ENCODE measurements at regions not wholly inside any gene's neighbourhood (a gene's known extent, or its start where the extent isn't known, plus 50 kb on each side); places are given as distances from the start of the nearest gene placed in this dataset.

- no peak overlapping the region for H3K4me3 ChIP-seq (ENCODE audit: low read depth, low read length)
- no peak for DNase-seq (ENCODE audit: low read depth)
Measured at GRCh38 chr10:62540389-62540788, 166.2 kb downstream of the ZNF365 start.

- no peak overlapping the region for H3K4me3 ChIP-seq (ENCODE audit: low read depth, low read length)
Measured at GRCh38 chr10:62541811-62542210, 167.6 kb downstream of the ZNF365 start.

DNA sequence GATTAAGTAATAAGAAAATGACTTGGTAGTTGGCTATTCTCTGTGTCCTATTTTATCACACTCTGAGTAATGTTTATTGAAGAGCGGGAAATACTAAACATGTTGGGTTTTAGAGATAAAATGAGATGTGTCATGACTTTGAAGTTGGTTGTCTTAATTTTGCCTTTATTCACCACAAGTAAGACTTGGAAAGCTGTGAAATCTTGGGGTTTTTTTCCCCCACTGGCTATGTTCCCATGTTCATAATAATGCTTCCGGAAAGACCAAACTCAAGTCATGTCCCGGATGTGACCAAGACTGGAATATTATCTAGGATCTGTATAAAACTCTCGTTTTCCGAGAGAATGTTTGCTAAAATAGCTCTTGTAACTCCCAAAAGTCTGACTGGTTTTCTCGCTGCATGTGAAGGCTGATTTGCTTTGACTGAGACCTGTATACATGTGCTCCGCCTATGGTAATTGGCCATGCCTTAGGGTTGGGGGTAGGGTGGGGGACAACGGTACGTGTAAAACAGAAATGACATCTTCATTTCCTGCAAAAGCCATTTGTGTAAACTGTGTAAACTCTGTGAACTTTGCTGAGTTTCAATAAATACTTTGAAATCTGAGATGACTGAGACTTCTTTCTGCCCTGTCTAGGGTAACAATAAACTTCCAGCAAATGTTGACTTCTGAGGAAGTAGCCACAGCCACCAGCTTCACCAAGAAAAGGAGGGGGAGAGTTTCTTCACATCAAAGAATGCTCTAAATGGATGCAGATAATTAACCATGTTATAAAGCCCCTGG lies 169.6 kb downstream of the ZNF365 start:
- H3K4me3 ChIP-seq (ENCODE audit: low read depth, low read length) = no peak overlapping the region
- DNase-seq (ENCODE audit: low read depth) = no peak

More at GRCh38 chr10:62541811-62542210, 167.6 kb downstream of the ZNF365 start:
- DNase-seq (ENCODE audit: low read depth) = no peak

DNA sequence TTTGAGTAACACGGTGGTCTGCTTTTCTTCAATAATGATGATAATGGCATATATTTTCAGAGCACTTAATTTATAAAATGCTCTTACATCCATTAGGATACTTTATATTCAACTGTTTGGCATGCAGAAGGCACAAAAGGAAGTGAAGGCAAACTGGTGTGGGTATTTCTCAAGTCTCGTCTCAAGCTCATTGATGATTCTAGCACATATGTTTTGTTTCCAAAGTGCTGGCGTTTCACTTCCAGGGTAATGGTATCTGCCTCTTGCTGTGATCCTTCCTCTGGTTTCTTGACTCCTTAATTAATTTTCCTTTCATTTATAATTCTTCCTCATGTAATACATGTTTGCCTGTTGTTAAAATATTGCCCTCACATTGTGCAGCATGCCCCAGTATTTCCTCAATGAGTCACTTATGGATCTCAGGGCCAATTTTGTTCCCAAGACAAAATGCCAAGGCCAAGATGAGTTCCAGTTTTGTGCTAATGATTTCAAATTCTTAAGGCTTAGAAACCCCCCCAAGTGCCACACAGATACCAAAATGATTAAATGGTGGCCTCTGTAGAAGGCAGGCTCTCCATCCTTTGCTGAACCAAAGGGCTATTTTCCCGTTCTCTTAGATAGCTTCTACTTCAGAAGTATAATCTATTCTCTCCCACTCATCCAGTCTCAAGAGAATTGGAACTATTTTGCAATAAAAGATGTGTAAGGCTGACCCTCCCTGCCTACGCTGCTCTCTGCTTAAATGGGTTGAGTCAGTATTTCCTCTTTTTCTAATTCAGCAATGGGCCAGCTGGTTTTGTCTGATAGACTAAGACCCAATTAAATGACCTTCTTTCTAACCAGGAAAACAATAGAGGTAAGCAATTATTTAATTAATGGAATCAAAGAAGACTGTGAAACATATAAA lies 171.2 kb downstream of the ZNF365 start:
- H3K4me3 ChIP-seq (ENCODE audit: low read depth, low read length) = no peak overlapping the region
- peak; percentile 77 for DNase-seq (ENCODE audit: low read depth)

DNA sequence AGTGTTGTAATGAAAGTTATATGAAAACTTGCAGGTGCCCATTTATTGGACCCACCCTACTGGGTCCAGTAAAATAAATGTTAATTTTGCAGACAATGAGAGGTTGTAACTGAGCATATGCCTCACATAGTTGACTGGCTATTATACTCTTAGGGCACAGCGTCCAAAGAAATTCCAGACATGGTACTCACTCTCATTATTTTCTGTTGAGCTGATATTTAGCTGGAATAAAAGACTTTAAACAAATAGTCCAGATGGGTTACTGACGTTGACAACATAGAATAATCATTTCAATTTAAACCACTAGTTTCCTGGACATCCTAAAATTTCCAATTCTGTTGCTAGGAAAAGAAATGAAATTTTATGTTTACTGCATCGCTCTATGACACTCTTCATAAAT lies 174.5 kb downstream of the ZNF365 start:
- DNase-seq (ENCODE audit: low read depth) = no peak

GRCh38 chr10:62550173-62550572 lies 176.0 kb downstream of the ZNF365 start:
- no peak for DNase-seq (ENCODE audit: low read depth)
- H3K4me3 ChIP-seq (ENCODE audit: low read depth, low read length) = no peak overlapping the region

More for the DNA sequence above, 174.5 kb downstream of the ZNF365 start:
- no peak overlapping the region for H3K4me3 ChIP-seq (ENCODE audit: low read depth, low read length)

DNA sequence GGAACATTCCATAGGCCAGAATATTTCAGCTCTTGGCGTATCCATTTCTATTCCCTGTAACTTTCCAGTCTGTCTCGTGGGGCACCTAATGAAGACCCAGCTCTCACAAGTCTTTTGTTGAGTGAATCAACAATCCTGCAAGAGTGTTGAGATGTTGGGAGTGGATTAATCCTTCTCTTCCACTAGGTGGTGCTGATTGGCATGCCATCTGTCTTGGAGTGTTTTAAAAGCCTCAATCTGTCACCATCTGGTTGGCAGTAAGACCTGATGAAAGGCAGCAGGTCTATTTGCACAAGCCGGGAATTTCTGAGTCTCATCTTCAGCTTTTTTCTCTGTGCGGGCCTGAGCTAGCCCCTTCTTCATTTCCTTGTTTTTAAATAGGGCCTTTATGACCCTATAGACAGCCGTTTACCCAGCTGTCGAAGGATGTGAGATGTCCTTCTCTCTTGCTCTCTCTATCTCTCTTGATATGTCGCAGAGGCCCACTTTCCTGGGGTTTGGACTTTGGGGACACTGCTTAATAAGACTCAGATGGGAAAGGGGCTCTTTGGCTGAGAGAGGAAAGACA lies 180.5 kb downstream of the ZNF365 start:
- no peak overlapping the region for H3K4me3 ChIP-seq (ENCODE audit: low read depth, low read length)

GRCh38 chr10:62559481-62560200 lies 185.5 kb downstream of the ZNF365 start:
- no peak for DNase-seq (ENCODE audit: low read depth)
- H3K4me3 ChIP-seq (ENCODE audit: low read depth, low read length) = no peak overlapping the region

More for the DNA sequence above, 180.5 kb downstream of the ZNF365 start:
- peak; percentile 35 for DNase-seq (ENCODE audit: low read depth)

GRCh38 chr10:62560201-62560819 lies 186.1 kb downstream of the ZNF365 start:
- peak; percentile 76 for DNase-seq (ENCODE audit: low read depth)
- no peak overlapping the region for H3K4me3 ChIP-seq (ENCODE audit: low read depth, low read length)

- DNase-seq (ENCODE audit: low read depth) = no peak
Measured at GRCh38 chr10:62561151-62561550, 187.0 kb downstream of the ZNF365 start.

GRCh38 chr10:62562101-62562500 lies 187.9 kb downstream of the ZNF365 start:
- DNase-seq (ENCODE audit: low read depth) = no peak
- H3K4me3 ChIP-seq (ENCODE audit: low read depth, low read length) = no peak overlapping the region

More at GRCh38 chr10:62561151-62561550, 187.0 kb downstream of the ZNF365 start:
- no peak overlapping the region for H3K4me3 ChIP-seq (ENCODE audit: low read depth, low read length)

GRCh38 chr10:62562795-62563194 lies 188.6 kb downstream of the ZNF365 start:
- H3K4me3 ChIP-seq (ENCODE audit: low read depth, low read length) = no peak overlapping the region
- no peak for DNase-seq (ENCODE audit: low read depth)

DNA sequence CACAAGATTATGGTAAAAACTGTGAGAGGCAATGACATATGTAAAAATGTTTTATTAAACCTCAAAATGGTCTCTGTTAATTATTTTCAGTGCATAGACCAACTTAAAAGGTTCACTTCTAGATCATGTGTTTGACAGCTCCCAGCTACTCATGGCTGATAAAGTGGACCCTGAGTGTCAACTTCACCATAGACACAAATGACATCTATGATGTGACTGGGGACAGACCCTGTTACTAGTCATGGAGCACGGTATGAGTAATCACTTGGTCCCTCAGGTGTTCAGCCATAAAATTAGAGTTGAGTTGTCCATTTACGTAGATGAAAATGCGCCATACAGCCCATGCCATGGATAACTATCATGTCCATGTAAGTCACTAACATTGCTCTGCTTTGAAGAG lies 199.8 kb downstream of the ZNF365 start:
- no peak overlapping the region for H3K4me3 ChIP-seq (ENCODE audit: low read depth, low read length)
- no peak for DNase-seq (ENCODE audit: low read depth)

DNA sequence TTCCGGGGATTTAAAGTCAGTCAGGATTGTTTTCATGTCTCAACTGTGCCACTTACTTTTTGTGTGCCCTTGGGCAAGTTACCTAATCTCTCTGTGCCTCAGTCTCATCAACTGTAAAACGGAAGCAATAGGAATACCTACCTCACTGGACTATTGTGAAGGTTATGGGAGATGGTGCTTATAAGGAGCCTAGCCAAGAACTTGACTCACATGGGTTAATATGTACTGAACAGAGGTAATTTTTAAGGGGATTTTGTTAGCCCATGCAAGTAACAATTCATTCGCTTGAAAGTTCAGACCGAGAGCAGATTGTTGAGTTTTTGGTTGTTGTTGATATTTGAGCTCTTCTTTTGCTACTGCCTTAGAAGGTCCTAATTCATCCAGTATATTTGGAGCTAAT lies 202.9 kb downstream of the ZNF365 start:
- DNase-seq (ENCODE audit: low read depth) = no peak
- H3K4me3 ChIP-seq (ENCODE audit: low read depth, low read length) = no peak overlapping the region

DNA sequence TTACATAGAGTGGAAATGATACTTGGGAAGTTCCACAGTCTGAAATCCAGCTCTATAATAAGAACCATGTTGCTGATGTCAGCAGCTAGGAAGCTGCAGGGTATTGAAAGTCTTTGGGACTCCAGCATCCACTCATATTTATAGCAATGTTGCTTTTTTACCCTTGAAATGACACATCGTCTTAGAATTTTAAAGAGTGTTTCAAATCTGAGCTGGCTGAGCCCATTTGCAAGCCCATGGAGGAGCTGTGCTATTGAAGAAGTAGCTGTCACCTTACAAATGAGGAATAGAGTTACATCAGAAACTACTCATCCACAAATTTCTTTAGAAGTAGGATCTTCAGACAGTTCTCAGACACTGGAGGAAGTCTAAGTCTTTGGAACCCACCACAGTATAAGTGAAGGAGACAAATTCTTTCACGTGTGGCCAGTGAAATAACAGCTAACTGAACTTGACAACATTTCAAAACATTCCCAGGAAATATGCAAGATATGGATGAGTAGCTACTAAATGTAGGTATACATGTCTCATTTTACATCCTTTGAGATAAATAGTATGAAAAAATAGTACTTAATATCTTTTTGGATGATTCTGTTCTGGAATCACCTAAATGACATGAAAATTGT lies 203.6 kb downstream of the ZNF365 start:
- peak; percentile 52 for DNase-seq (ENCODE audit: low read depth)
- H3K4me3 ChIP-seq (ENCODE audit: low read depth, low read length) = no peak overlapping the region

- DNase-seq (ENCODE audit: low read depth) = no peak
- H3K4me3 ChIP-seq (ENCODE audit: low read depth, low read length) = no peak overlapping the region
Measured at GRCh38 chr10:62578301-62578700, 204.1 kb downstream of the ZNF365 start.

- DNase-seq (ENCODE audit: low read depth) = no peak
Measured at GRCh38 chr10:62578916-62579315, 204.7 kb downstream of the ZNF365 start.

DNA sequence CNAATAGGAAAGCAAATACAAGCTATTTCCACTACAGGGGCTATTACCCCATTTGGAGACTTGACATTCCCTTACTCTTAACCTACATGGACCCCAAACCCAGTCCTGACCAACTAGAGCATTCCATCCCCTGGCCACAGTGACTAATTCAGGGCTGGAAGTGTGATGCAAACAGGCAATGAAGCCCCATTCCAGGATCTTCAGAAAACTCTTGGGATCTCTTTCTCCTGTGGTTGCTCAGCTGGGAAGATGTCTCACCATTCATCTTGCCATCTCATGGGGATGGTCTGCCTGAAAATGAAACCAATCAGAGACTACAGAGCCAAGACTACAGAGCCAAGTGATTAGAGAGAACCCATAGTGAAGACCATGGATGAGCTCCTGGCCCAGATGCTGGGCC lies 206.2 kb downstream of the ZNF365 start:
- DNase-seq (ENCODE audit: low read depth) = no peak
- H3K4me3 ChIP-seq (ENCODE audit: low read depth, low read length) = no peak overlapping the region

More at GRCh38 chr10:62578916-62579315, 204.7 kb downstream of the ZNF365 start:
- no peak overlapping the region for H3K4me3 ChIP-seq (ENCODE audit: low read depth, low read length)

DNA sequence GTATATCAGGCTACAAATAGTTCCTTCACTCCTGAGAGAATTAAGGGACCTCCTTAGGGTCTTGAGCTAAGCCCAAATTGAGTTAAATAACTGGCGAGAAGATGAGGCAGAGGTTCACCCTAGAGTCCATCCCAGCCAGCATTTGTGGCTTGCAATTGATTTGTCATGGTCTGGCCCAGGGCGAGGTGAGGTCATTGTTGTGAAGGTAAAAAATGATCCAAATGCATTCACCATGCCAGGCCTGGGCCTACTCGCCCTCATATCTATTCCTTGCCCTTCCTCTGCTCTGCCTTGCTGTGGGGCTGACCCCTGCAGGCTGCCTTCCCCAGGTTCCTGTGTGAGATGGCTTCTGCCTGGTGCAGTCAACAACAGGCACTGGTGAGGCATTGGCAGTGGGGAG lies 207.2 kb downstream of the ZNF365 start:
- no peak for DNase-seq (ENCODE audit: low read depth)
- no peak overlapping the region for H3K4me3 ChIP-seq (ENCODE audit: low read depth, low read length)

All from skeletal muscle cell (primary cell).